ENCODE measurements at regions not wholly inside any gene's neighbourhood (a gene's known extent, or its start where the extent isn't known, plus 50 kb on each side); places are given as distances from the start of the nearest gene placed in this dataset.
A peak's percentile ranks its signal among the peaks of the same experiment; 100 is the strongest.

- no peak for TF ChIP-seq CTCF (IDR thresholded peaks at IDR 0.05; ENCODE audit: partially characterized antibody, unreplicated experiment)
- no peak overlapping the region for H3K27ac Mint-ChIP-seq (ENCODE audit: unreplicated experiment)
- peaks cover 51% of the 10 kb centered on the region for H3K4me1 Mint-ChIP-seq (ENCODE audit: low read depth, unreplicated experiment)
- DNase-seq: no peak
- H3K4me3 Mint-ChIP-seq (ENCODE audit: unreplicated experiment): no peak overlapping the region
- peaks cover 9% of the 10 kb centered on the region for H3K9me3 Mint-ChIP-seq (ENCODE audit: unreplicated experiment)
- peaks cover 16% of the 10 kb centered on the region for H3K27me3 Mint-ChIP-seq (ENCODE audit: unreplicated experiment)
- peaks cover 19% of the 10 kb centered on the region for H3K36me3 Mint-ChIP-seq (ENCODE audit: unreplicated experiment)
Measured at GRCh38 chr7:131952365-131952764, 395.9 kb upstream of the PODXL start.

GRCh38 chr7:131950758-131951157 lies 394.3 kb upstream of the PODXL start:
- no peak for TF ChIP-seq CTCF (IDR thresholded peaks at IDR 0.05; ENCODE audit: partially characterized antibody, unreplicated experiment)
- Mint-ChIP-seq H3K27me3 (ENCODE audit: unreplicated experiment) (peaks cover 10% of the 10 kb centered on the region), H3K36me3 (ENCODE audit: unreplicated experiment) (peaks cover 4% of the 10 kb centered on the region), H3K27ac (ENCODE audit: unreplicated experiment) (no peak overlapping the region), H3K9me3 (ENCODE audit: unreplicated experiment) (peaks cover 10% of the 10 kb centered on the region), H3K4me3 (ENCODE audit: unreplicated experiment) (no peak overlapping the region), H3K4me1 (ENCODE audit: low read depth, unreplicated experiment) (peaks cover 45% of the 10 kb centered on the region)
- DNase-seq: no peak

- Mint-ChIP-seq H3K4me1 (ENCODE audit: low read depth, unreplicated experiment) (peaks cover 35% of the 10 kb centered on the region), H3K36me3 (ENCODE audit: unreplicated experiment) (peaks cover 4% of the 10 kb centered on the region), H3K27me3 (ENCODE audit: unreplicated experiment) (peaks cover 8% of the 10 kb centered on the region), H3K4me3 (ENCODE audit: unreplicated experiment) (no peak overlapping the region), H3K27ac (ENCODE audit: unreplicated experiment) (no peak overlapping the region), H3K9me3 (ENCODE audit: unreplicated experiment) (peaks cover 6% of the 10 kb centered on the region)
- no peak for DNase-seq
- no peak for TF ChIP-seq CTCF (IDR thresholded peaks at IDR 0.05; ENCODE audit: partially characterized antibody, unreplicated experiment)
Measured at GRCh38 chr7:131949659-131950058, 393.2 kb upstream of the PODXL start.

GRCh38 chr7:131948434-131949053 lies 392.1 kb upstream of the PODXL start:
- H3K4me1 Mint-ChIP-seq (ENCODE audit: low read depth, unreplicated experiment): peaks cover 30% of the 10 kb centered on the region
- H3K27me3 Mint-ChIP-seq (ENCODE audit: unreplicated experiment): peaks cover 8% of the 10 kb centered on the region
- peak; percentile 33 for DNase-seq
- TF ChIP-seq CTCF (IDR thresholded peaks at IDR 0.05; ENCODE audit: partially characterized antibody, unreplicated experiment): no peak
- H3K36me3 Mint-ChIP-seq (ENCODE audit: unreplicated experiment): peaks cover 4% of the 10 kb centered on the region
- peaks cover 6% of the 10 kb centered on the region for H3K9me3 Mint-ChIP-seq (ENCODE audit: unreplicated experiment)
- H3K4me3 Mint-ChIP-seq (ENCODE audit: unreplicated experiment): no peak overlapping the region
- H3K27ac Mint-ChIP-seq (ENCODE audit: unreplicated experiment): no peak overlapping the region

GRCh38 chr7:131947661-131948060 lies 391.2 kb upstream of the PODXL start:
- no peak for TF ChIP-seq CTCF (IDR thresholded peaks at IDR 0.05; ENCODE audit: partially characterized antibody, unreplicated experiment)
- DNase-seq: no peak
- H3K27me3 Mint-ChIP-seq (ENCODE audit: unreplicated experiment): peaks cover 8% of the 10 kb centered on the region

More at GRCh38 chr7:131947661-131948060, 391.2 kb upstream of the PODXL start:
- Mint-ChIP-seq H3K9me3 (ENCODE audit: unreplicated experiment) (peaks cover 6% of the 10 kb centered on the region), H3K27ac (ENCODE audit: unreplicated experiment) (no peak overlapping the region), H3K36me3 (ENCODE audit: unreplicated experiment) (peaks cover 4% of the 10 kb centered on the region), H3K4me1 (ENCODE audit: low read depth, unreplicated experiment) (peaks cover 27% of the 10 kb centered on the region), H3K4me3 (ENCODE audit: unreplicated experiment) (no peak overlapping the region)
